HL-60 (cell line): ENCODE measurements at regions not wholly inside any gene's neighbourhood (a gene's known extent, or its start where the extent isn't known, plus 50 kb on each side); places are given as distances from the start of the nearest gene placed in this dataset.

Experiments
- DNase-seq, 2 experiments: peaks; one replicate each; pipeline ENCODE4 v3.0.0-alpha.2; 2010 to 2020; ENCODE audit warnings: low read depth in 1 of 2, low spot score in 1 of 2
- H3K27ac ChIP-seq: fragments of 250-450 bp; sonication (Bioruptor Pico); replicated peaks from 2 replicates; pipeline ENCODE4 v1.5.1; 2020; ENCODE audit warnings: mild to moderate bottlenecking, moderate library complexity
- H3K27me3 ChIP-seq: fragments of 250-450 bp; sonication (Bioruptor Pico); 2 replicates; pipeline ENCODE4 v1.5.1; 2021; ENCODE audit warnings: mild to moderate bottlenecking, moderate library complexity; ENCODE audit not compliant: insufficient read depth, poor library complexity, severe bottlenecking
- H3K4me3 ChIP-seq: replicated peaks from 2 replicates; pipeline ENCODE4 v1.5.1; 2011; ENCODE audit warnings: mild to moderate bottlenecking, control low read depth, low read length; ENCODE audit not compliant: insufficient read depth
- GABPA ChIP-seq: IDR thresholded peaks from 2 replicates; pipeline ENCODE4 v1.6.1; 2012; ENCODE audit warnings: low read depth
- POLR2AphosphoS5 ChIP-seq: IDR thresholded peaks from 2 replicates; pipeline ENCODE4 v1.6.1; 2012; ENCODE audit warnings: low read depth
- SPI1 ChIP-seq: IDR thresholded peaks from 2 replicates; pipeline ENCODE4 v1.6.1; 2012; ENCODE audit warnings: low read depth, mild to moderate bottlenecking, borderline replicate concordance
- TF ChIP-seq, protein P1 (sequence below): IDR thresholded peaks from 2 replicates; pipeline ENCODE4 v1.6.1; 2012; ENCODE audit warnings: low read depth; ENCODE audit not compliant: insufficient replicate concordance
- TF ChIP-seq, protein P2 (sequence below): IDR thresholded peaks from one replicate; pipeline ENCODE4 v1.5.1; 2011; ENCODE audit warnings: low read length, control low read depth, inconsistent platforms; ENCODE audit not compliant: insufficient read depth

DNA sequence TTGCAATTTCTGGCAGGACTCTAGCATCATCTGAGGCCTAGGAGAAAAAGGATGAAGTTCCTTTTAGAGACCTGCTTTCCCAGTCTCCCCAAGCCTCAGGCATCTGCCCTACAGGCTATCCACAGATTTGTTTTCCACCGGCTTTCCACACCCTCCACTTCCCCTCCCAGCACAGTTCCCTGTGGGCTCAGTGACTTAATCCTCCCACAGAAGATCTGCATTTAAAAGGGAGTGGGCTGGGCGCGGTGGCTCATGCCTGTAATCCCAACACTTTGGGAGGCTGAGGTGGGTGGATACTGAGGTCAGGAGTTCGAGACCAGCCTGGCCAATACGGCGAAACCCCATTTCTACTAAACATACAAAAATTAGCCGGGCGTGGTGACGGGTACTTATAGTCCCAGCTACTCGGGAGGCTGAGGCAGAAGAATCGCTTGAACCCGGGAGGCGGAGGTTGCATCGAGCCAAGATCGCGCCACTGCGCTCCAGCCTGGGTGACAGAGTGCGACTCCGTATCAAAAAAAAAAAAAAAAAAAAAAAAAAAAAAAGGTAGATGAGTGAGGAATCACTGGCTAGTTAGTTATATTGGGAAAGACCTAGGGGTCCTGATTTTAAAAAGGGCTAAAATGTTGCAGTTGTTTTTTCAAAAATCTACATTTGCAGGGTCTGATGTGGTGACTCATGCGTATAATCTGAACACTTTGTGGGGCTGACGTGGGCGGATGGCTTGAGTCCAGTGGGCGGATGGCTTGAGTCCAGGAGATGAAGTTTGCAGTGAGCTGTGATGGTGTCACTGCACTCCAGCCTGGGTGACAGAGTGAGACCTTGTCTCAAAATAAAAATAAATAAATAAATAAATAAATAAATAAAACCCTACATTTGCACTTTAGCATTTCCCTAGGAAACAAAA, 119.5 kb downstream of the BAMBI start:
- DNase-seq = no peak
- no peak overlapping the region for H3K27ac ChIP-seq
- H3K27me3 ChIP-seq = no peaks in the 10 kb centered on the region
- no peak overlapping the region for H3K4me3 ChIP-seq
- no peak for TF ChIP-seq GABPA
- TF ChIP-seq POLR2AphosphoS5 = no peak
- TF ChIP-seq, protein P1, sequence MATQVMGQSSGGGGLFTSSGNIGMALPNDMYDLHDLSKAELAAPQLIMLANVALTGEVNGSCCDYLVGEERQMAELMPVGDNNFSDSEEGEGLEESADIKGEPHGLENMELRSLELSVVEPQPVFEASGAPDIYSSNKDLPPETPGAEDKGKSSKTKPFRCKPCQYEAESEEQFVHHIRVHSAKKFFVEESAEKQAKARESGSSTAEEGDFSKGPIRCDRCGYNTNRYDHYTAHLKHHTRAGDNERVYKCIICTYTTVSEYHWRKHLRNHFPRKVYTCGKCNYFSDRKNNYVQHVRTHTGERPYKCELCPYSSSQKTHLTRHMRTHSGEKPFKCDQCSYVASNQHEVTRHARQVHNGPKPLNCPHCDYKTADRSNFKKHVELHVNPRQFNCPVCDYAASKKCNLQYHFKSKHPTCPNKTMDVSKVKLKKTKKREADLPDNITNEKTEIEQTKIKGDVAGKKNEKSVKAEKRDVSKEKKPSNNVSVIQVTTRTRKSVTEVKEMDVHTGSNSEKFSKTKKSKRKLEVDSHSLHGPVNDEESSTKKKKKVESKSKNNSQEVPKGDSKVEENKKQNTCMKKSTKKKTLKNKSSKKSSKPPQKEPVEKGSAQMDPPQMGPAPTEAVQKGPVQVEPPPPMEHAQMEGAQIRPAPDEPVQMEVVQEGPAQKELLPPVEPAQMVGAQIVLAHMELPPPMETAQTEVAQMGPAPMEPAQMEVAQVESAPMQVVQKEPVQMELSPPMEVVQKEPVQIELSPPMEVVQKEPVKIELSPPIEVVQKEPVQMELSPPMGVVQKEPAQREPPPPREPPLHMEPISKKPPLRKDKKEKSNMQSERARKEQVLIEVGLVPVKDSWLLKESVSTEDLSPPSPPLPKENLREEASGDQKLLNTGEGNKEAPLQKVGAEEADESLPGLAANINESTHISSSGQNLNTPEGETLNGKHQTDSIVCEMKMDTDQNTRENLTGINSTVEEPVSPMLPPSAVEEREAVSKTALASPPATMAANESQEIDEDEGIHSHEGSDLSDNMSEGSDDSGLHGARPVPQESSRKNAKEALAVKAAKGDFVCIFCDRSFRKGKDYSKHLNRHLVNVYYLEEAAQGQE = no peak
- TF ChIP-seq SPI1 = no peak
- TF ChIP-seq, protein P2, sequence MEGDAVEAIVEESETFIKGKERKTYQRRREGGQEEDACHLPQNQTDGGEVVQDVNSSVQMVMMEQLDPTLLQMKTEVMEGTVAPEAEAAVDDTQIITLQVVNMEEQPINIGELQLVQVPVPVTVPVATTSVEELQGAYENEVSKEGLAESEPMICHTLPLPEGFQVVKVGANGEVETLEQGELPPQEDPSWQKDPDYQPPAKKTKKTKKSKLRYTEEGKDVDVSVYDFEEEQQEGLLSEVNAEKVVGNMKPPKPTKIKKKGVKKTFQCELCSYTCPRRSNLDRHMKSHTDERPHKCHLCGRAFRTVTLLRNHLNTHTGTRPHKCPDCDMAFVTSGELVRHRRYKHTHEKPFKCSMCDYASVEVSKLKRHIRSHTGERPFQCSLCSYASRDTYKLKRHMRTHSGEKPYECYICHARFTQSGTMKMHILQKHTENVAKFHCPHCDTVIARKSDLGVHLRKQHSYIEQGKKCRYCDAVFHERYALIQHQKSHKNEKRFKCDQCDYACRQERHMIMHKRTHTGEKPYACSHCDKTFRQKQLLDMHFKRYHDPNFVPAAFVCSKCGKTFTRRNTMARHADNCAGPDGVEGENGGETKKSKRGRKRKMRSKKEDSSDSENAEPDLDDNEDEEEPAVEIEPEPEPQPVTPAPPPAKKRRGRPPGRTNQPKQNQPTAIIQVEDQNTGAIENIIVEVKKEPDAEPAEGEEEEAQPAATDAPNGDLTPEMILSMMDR = no peak

DNA sequence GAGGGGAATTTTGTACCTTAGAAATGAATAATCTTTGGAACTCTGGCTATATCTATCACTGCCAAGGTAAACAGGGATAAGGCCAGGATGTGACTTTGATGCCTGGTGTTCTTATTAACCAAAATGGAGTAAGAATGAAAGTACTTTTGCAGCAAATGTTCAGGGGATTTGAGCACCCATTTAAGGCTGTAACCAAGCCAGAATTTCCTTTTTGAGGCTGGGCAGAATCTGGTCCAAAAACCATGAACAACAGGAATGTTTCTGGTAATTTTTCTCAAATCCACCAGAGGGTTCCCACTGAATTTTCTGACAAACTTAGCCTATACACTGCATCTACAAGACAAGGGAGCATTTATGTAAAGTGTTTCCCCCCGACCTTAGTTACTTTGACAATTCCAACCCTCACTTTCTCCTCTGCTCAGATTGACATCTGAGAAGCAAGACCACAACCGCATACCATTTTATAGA, 120.6 kb downstream of the BAMBI start:
- TF ChIP-seq POLR2AphosphoS5 (no peak), GABPA (no peak), SPI1 (no peak)
- TF ChIP-seq, protein P2 = no peak
- TF ChIP-seq, protein P1 = no peak
- Histone ChIP-seq H3K27me3 (no peaks in the 10 kb centered on the region), H3K4me3 (no peak overlapping the region), H3K27ac (no peak overlapping the region)
- DNase-seq = no peak

DNA sequence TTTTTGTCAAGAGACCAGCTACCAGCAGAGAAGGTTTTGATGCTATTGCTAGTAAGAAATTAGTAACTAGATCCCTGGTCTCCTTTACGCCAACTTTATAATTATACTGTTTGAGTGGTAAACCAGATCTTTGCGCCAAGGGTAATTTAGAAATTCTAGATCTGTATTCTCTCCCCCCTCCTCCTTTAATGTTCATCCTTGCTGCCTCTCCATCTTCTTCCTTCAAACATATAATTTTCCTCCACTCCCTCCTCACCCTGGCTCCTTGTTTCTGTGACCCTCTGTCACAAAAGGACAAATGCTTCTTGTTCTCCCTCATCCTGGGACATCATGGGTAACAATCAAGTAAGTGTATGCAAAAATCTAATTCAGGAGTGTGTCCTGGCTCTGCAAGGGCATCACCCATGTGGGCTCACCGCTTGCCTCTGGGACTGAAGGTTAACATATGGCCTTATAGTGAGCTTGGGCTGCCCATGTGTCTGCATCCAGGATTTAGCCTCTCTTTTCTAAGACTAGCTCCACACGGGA, 121.2 kb downstream of the BAMBI start:
- TF ChIP-seq, protein P2 = no peak
- TF ChIP-seq POLR2AphosphoS5 (no peak), GABPA (no peak), SPI1 (no peak)
- TF ChIP-seq, protein P1 = no peak
- no peak overlapping the region for H3K27ac ChIP-seq
- DNase-seq = no peak
- H3K4me3 ChIP-seq = no peak overlapping the region
- no peaks in the 10 kb centered on the region for H3K27me3 ChIP-seq
